ENCODE measurements at regions not wholly inside any gene's neighbourhood (a gene's known extent, or its start where the extent isn't known, plus 50 kb on each side); places are given as distances from the start of the nearest gene placed in this dataset.

DNA sequence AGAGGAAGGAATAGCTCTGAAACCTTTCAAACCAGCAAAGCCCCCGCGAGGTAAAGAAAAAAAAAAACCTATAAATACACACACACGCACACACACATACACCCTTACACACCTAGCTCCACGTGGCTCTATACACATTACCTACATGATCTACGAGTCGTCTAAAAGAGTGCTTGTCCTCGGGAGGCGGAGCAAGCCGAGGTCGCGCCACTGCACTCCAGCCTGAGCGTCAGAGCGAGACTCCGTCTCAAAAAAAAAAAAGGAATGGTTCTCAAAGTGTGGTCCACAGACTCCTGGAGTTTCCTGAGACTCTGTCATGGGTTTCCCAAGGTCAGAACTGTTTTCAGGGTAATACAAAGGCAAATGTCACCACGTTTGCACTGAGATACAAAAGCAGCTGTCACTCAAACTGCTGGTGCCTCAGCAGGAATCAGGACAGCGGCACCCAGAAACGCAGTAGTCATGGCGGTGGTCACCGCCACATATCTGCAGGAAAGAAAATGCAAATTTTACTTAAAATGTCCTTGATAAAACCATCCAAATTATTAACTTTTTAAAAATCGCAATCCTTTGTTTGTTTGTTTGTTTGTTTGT, 130.0 kb upstream of the GPC1 start:
- TF ChIP-seq, protein P1, sequence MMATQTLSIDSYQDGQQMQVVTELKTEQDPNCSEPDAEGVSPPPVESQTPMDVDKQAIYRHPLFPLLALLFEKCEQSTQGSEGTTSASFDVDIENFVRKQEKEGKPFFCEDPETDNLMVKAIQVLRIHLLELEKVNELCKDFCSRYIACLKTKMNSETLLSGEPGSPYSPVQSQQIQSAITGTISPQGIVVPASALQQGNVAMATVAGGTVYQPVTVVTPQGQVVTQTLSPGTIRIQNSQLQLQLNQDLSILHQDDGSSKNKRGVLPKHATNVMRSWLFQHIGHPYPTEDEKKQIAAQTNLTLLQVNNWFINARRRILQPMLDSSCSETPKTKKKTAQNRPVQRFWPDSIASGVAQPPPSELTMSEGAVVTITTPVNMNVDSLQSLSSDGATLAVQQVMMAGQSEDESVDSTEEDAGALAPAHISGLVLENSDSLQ (IDR thresholded peaks at IDR 0.05), result no peak
- TF ChIP-seq TCF7 (IDR thresholded peaks at IDR 0.05; ENCODE audit: borderline replicate concordance) (no peak), SP1 (IDR thresholded peaks at IDR 0.05; ENCODE audit: low read depth, low read length) (no peak), TBL1XR1 (IDR thresholded peaks at IDR 0.05; ENCODE audit: low read depth, low read length) (no peak), MTA2 (IDR thresholded peaks at IDR 0.05; ENCODE audit: low read depth) (no peak)
- TF ChIP-seq, protein P2, sequence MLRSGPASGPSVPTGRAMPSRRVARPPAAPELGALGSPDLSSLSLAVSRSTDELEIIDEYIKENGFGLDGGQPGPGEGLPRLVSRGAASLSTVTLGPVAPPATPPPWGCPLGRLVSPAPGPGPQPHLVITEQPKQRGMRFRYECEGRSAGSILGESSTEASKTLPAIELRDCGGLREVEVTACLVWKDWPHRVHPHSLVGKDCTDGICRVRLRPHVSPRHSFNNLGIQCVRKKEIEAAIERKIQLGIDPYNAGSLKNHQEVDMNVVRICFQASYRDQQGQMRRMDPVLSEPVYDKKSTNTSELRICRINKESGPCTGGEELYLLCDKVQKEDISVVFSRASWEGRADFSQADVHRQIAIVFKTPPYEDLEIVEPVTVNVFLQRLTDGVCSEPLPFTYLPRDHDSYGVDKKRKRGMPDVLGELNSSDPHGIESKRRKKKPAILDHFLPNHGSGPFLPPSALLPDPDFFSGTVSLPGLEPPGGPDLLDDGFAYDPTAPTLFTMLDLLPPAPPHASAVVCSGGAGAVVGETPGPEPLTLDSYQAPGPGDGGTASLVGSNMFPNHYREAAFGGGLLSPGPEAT (IDR thresholded peaks at IDR 0.05; ENCODE audit: low read depth), result no peak
- TF ChIP-seq, protein P3, sequence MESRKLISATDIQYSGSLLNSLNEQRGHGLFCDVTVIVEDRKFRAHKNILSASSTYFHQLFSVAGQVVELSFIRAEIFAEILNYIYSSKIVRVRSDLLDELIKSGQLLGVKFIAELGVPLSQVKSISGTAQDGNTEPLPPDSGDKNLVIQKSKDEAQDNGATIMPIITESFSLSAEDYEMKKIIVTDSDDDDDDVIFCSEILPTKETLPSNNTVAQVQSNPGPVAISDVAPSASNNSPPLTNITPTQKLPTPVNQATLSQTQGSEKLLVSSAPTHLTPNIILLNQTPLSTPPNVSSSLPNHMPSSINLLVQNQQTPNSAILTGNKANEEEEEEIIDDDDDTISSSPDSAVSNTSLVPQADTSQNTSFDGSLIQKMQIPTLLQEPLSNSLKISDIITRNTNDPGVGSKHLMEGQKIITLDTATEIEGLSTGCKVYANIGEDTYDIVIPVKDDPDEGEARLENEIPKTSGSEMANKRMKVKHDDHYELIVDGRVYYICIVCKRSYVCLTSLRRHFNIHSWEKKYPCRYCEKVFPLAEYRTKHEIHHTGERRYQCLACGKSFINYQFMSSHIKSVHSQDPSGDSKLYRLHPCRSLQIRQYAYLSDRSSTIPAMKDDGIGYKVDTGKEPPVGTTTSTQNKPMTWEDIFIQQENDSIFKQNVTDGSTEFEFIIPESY (IDR thresholded peaks at IDR 0.05), result no peak
- POLR2A ChIA-PET, result no interaction called here
- H2AFZ ChIP-seq (ENCODE audit: control insufficient read depth, low read depth, low read length), result no peak overlapping the region
- no peaks in the 10 kb centered on the region for H3K9me3 ChIP-seq (replicated peaks; ENCODE audit: control insufficient read depth, insufficient read depth, low read length)
- RAD21 ChIA-PET (ENCODE audit: unreplicated experiment), result no interaction called here
- H4K20me1 ChIP-seq (ENCODE audit: control insufficient read depth, insufficient read depth), result no peaks in the 10 kb centered on the region
- H3K79me2 ChIP-seq (ENCODE audit: control insufficient read depth, insufficient read depth, low read length), result no peaks in the 10 kb centered on the region
- H3K27me3 ChIP-seq (replicated peaks in 1 of 2; ENCODE audit: control insufficient read depth in 2 of 2, insufficient read depth in 2 of 2, low read length in 1 of 2), result peaks cover 0 to 3% of the 10 kb centered on the region in 2 experiments; a peak in 2 of 4 replicates
- intact Hi-C loops (cut with micrococcal nuclease; ENCODE audit: unreplicated experiment), result no loop called here
- BruUV-seq (replicated peaks), result no TSS peak
- H3K4me3 ChIP-seq, result no peak overlapping the region
- CTCF ChIA-PET, result interaction anchor here (1.0 kb wide), 1 partner anchor 186 kb away, joined by 3 read pairs; no protein-coding TSS in a partner anchor
- H3K9ac ChIP-seq (ENCODE audit: control insufficient read depth, insufficient read depth, low read length), result no peak overlapping the region
- in situ Hi-C loops (cut with MboI), result no loop called here
- SMC1A ChIA-PET (ENCODE audit: uncharacterized antibody, unreplicated experiment), result no interaction called here
- H3K4me2 ChIP-seq (ENCODE audit: control insufficient read depth, insufficient read depth), result no peak overlapping the region
- DNase-seq (ENCODE audit: low read depth, low spot score) (no peak), FAIRE-seq (no peak), ATAC-seq (no peak)
- 64% methylated on average over 18 of the region's 20 CpGs for WGBS (ENCODE audit: insufficient coverage, insufficient replicate concordance, low lambda C conversion rate, missing lambda C conversion rate)
- no peaks in the 10 kb centered on the region for H3K36me3 ChIP-seq (ENCODE audit: control insufficient read depth in 2 of 2, insufficient read depth in 2 of 2, low read length in 1 of 2)
- H3K27ac ChIP-seq (ENCODE audit: control insufficient read depth, insufficient read depth), result no peak overlapping the region
- H3K4me1 ChIP-seq (ENCODE audit: control insufficient read depth, insufficient read depth, low read length), result no peaks in the 10 kb centered on the region

Measured in GM12878 (cell line).